GM21367 (cell line): ENCODE measurements at regions not wholly inside any gene's neighbourhood (a gene's known extent, or its start where the extent isn't known, plus 50 kb on each side); places are given as distances from the start of the nearest gene placed in this dataset.

ENCODE experiments used
- ATAC-seq: cut with Tn5 transposase; IDR thresholded peaks from one replicate; pipeline ENCODE4 v1.9.1; 2021; ENCODE audit not compliant: unreplicated experiment

- no peak for ATAC-seq
These were observed 516.9 kb upstream of the TENM4 start for GRCh38 chr11:79957702-79958101.

- no peak for ATAC-seq
These were observed 515.2 kb upstream of the TENM4 start for GRCh38 chr11:79956061-79956460.

DNA sequence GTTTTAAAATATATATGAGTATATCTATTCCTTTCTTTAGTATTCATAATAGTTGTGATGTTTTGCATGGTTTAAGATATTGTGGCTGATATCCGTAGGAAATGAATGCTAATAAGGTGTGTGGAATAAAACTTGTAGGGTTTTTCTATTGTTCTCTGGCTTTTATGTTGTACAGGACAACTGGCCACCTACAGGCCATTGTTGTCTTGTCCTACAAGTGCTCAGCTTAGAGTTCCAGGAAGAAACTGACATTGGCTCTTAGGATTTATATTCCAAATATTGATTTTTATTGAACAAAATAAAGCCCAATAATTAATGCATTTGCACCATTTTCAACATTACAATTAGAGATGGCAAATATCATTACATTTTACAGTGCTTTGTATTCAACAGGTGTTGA lies 512.8 kb upstream of the TENM4 start:
- ATAC-seq: no peak

- no peak for ATAC-seq
These were observed 509.9 kb upstream of the TENM4 start for GRCh38 chr11:79950741-79951140.

- no peak for ATAC-seq
These were observed 509.3 kb upstream of the TENM4 start for GRCh38 chr11:79950172-79950571.

GRCh38 chr11:79949574-79949973 lies 508.7 kb upstream of the TENM4 start:
- no peak for ATAC-seq

- no peak for ATAC-seq
These were observed 501.8 kb upstream of the TENM4 start for GRCh38 chr11:79942646-79943045.

DNA sequence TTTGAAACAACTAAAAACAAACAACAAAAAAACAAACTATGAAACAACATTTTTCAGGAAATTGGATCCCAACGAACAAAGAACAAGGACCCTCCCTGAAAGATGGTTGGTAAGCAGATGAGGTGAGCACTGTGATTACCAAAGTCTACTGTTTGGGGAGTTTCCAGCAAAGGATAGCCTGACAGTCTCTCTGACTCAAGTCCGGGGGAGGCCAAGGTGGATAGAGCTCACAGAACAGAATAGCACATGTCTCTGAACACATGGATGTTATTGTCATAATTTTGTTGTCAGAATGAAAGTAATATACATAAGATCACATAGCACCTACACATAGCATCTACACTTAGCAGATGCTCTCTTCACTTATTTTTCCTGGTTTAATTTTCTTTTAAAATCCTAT lies 501.3 kb upstream of the TENM4 start:
- ATAC-seq: no peak

GRCh38 chr11:79940974-79941735 lies 500.3 kb upstream of the TENM4 start:
- no peak for ATAC-seq

- ATAC-seq: no peak
These were observed 499.3 kb upstream of the TENM4 start for GRCh38 chr11:79940165-79940564.

GRCh38 chr11:79939111-79939510 lies 498.3 kb upstream of the TENM4 start:
- ATAC-seq: no peak

DNA sequence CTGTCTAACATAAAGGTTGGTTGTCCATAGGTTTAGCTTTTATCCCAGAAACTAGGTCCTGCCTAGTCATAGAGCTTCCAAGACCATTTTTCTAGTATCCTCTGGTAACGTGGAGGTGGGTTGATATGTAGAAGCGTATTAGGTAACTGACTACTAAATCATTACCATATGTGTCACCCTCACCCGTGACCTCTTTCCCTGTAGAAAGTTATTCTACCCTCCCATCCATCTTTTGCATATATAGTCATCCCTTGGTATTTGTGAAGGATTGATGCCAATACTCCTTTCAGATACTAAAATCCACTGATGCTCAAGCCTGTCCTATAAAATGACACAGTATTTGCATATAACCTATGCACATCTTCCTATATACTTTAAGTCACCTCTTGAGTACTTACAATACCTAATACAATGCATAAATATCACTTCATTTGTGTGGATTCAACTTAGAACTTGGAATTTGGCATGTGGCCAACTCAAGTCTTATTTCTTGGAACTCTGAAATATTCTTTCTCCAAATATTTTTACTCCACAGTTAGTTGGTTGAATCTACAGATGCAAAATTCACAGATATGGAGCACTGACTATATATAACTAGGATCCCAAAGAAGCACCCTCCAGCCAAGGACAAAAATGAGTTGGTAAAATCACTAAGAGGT lies 497.0 kb upstream of the TENM4 start:
- no peak for ATAC-seq

DNA sequence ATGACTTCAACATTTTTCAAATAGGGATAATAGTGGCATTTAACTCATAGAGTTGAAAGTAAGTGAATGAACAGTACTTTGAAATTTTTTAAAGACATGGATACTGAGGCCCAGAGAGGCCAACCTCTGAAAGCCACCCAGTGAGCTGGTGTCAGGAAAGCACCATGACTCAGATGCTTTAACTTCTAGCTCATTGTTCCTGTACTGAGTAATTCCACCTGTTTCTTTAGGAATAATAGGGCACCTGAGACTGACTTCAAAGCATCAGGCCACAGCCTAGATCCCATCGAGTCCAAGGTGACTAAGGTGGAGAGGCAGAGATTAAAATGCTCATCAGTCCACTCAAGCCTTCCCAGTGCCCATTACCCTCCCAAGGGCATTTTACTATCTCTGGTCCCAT lies 491.8 kb upstream of the TENM4 start:
- ATAC-seq: no peak

DNA sequence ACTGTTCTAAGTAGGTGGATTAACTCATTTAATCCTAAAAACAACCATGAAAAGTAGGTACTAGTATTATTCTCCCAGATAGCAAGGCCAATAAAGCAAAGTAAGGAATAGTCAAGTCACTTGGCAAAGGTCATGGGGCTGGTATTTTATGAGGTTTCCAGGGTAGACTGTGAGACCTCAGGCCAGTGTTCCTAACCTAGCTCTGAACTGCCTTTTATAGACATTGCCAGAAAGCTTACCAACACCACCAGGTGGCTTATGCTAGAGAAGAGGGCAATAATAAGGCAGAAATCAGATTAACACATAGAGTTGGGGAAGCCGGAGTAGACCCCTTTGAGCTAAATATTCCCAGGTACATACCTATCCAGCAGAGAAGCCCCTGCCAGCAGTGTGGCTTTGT lies 490.9 kb upstream of the TENM4 start:
- no peak for ATAC-seq

GRCh38 chr11:79926707-79927106 lies 485.9 kb upstream of the TENM4 start:
- no peak for ATAC-seq

- peak; percentile 91 for ATAC-seq
These were observed 484.7 kb upstream of the TENM4 start for GRCh38 chr11:79925570-79925969.

- no peak for ATAC-seq
These were observed 481.8 kb upstream of the TENM4 start for GRCh38 chr11:79922641-79923040.

DNA sequence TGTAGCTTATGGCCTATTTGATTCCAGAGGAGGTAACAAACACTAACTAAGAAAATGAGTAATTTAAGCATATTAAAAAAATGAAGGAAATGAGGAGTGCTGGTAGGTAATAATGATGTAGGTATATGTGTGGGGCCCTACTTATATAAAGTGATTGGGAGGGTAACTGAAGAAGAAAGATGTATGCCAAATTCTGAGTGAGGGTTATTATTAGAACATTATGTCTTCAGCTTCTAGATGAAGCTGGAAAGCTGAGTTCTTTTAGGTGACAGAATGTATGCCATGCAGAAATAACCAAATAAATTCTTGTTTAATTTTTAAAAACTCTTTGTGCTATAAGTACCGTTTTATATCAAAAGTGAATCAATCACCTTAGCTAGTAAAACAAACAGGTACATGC lies 479.6 kb upstream of the TENM4 start:
- ATAC-seq: no peak

DNA sequence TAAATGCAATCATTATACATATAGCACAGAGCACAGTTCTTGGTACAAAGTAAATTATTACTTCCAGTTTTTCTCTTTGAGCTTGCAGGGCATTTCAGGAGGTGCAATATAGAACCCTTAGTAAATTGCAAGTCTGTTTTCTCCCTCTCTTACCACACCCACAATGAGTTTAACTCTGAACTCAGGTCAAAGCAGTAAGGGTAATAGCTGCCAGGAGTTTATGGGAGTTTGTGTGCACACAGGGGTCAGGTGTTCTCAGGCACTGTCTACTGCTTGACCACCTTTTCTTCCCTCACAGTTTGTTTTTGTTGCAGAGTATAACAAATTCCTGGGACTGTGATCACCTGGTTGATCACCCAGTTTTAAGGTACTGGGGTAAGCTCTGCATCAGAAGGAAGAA lies 478.5 kb upstream of the TENM4 start:
- ATAC-seq: no peak

- ATAC-seq: no peak
These were observed 478.0 kb upstream of the TENM4 start for GRCh38 chr11:79918846-79919245.

- ATAC-seq: no peak
These were observed 465.3 kb upstream of the TENM4 start for GRCh38 chr11:79906164-79906563.

DNA sequence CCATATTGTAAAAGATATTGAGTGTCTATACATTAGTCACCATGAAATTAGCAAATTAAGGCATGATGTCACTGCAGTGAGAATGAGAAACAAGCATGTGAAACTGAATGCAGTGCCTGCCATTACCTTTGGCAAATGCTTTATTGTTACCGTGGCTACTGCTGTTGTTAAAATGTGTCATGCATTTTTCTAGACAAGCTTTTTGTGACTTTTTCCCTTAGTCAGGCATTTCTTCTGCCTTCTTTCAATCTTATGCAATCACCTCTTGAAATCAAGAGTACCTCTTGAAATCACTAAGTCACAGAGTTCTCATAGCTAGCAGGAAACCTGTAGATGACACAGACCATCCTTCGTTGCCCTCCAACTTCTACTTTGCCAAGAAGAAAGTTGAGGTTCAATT lies 461.7 kb upstream of the TENM4 start:
- no peak for ATAC-seq

DNA sequence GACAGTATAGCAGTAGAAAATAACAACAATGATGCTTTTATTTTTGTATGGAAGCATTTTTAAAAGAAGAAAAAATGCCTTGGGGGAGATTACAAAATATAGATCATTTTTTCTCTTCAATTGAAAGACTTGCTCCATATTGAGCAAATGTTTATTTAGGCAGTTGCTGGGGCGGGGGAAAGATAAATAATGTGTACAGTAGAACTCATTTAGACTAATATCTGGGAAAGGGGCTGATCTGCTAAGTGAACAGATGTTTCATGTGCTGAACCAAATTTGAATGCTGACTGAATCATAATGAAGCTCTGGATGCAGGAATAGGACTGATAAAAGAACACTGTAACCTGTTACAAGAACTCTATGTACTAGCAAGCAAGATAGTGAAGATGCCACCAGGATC lies 457.1 kb upstream of the TENM4 start:
- no peak for ATAC-seq
